Chondrocyte (in vitro differentiated cells): ENCODE measurements at regions not wholly inside any gene's neighbourhood (a gene's known extent, or its start where the extent isn't known, plus 50 kb on each side); places are given as distances from the start of the nearest gene placed in this dataset.
"Not testable (repeated sequence)": the region's sequence is repeated elsewhere in the genome, so short reads cannot be mapped to it uniquely, and the experiment has no call there.

Experiments used
- DNase-seq: peaks from one replicate; pipeline ENCODE4 v3.0.0; 2021; ENCODE audit warnings: mixed read lengths, low spot score
- H3K27ac Mint-ChIP-seq: one replicate; pipeline ENCODE4 v1.8.0; 2021; ENCODE audit warnings: mild to moderate bottlenecking, moderate library complexity, mixed read lengths; ENCODE audit not compliant: unreplicated experiment
- H3K27me3 Mint-ChIP-seq: 2 replicates; pipeline ENCODE4 v1.8.0; 2021; ENCODE audit warnings: low read depth, mixed read lengths
- H3K36me3 Mint-ChIP-seq: 2 replicates; pipeline ENCODE4 v1.8.0; 2021; ENCODE audit warnings: low read depth, mixed read lengths
- H3K4me1 Mint-ChIP-seq: 2 replicates; pipeline ENCODE4 v1.8.0; 2021; ENCODE audit warnings: low read depth, mild to moderate bottlenecking, mixed read lengths
- H3K4me3 Mint-ChIP-seq: one replicate; pipeline ENCODE4 v1.8.0; 2021; ENCODE audit warnings: mild to moderate bottlenecking, moderate library complexity, mixed read lengths; ENCODE audit not compliant: unreplicated experiment
- H3K9me3 Mint-ChIP-seq: 2 replicates; pipeline ENCODE4 v1.8.0; 2021; ENCODE audit warnings: low read depth, mixed read lengths
- TF ChIP-seq, protein P1 (sequence below): fragments of 200-600 bp; sonication (generic); IDR thresholded peaks from 2 replicates; pipeline ENCODE4 v1.5.0; 2021; ENCODE audit warnings: antibody characterized with exemption, mild to moderate bottlenecking, moderate library complexity

DNA sequence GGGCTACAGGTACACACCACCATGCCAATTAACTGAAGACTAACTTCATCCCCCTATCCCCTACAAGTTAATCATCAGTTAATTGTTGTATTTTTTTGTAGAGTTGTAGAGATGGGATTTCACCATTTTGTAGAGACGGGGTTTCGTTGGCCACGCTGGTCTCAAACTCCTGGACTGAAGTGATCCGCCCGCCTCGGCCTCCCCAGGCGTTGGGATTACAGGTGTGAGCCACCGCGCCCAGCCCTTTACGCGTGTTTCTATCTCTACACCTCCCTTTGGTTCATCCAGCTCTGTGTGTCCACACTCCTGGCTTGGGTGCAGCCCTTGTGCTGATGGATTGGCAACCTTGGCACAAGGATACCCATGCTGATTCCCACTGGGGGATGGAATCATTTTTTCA is 258.8 kb downstream of the FAM43A start:
- Mint-ChIP-seq H3K9me3 (peaks cover 15% of the 10 kb centered on the region), H3K27me3 (peaks cover 1% of the 10 kb centered on the region), H3K4me3 (no peak overlapping the region), H3K27ac (no peak overlapping the region), H3K4me1 (no peaks in the 10 kb centered on the region), H3K36me3 (peaks cover 1% of the 10 kb centered on the region)
- TF ChIP-seq, protein P1, sequence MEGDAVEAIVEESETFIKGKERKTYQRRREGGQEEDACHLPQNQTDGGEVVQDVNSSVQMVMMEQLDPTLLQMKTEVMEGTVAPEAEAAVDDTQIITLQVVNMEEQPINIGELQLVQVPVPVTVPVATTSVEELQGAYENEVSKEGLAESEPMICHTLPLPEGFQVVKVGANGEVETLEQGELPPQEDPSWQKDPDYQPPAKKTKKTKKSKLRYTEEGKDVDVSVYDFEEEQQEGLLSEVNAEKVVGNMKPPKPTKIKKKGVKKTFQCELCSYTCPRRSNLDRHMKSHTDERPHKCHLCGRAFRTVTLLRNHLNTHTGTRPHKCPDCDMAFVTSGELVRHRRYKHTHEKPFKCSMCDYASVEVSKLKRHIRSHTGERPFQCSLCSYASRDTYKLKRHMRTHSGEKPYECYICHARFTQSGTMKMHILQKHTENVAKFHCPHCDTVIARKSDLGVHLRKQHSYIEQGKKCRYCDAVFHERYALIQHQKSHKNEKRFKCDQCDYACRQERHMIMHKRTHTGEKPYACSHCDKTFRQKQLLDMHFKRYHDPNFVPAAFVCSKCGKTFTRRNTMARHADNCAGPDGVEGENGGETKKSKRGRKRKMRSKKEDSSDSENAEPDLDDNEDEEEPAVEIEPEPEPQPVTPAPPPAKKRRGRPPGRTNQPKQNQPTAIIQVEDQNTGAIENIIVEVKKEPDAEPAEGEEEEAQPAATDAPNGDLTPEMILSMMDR = no peak
- no peak for DNase-seq

DNA sequence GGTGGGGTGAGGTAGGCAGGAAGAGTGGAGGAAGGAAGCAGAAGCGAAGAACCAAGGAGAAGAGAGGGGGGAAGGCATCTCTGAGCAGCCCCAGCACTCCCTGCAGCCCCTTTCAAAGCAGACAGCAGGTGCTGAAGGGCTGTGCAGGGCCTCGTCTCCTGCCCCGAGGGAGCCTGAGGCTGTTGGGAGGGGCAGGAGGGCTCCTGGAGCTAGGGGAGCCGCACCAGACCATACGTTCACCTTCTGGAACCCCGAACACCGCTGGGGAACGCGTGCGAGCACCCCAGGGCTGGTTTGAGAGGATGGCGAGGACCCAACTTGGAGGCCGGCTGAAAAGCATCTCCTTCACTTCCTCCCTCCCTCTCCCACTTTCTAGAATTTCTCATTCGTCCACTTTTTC is 259.8 kb downstream of the FAM43A start:
- Mint-ChIP-seq H3K4me3 (no peak overlapping the region), H3K27ac (no peak overlapping the region), H3K4me1 (no peaks in the 10 kb centered on the region), H3K36me3 (peaks cover 1% of the 10 kb centered on the region), H3K27me3 (peaks cover 1% of the 10 kb centered on the region), H3K9me3 (peaks cover 19% of the 10 kb centered on the region)
- DNase-seq = no peak
- TF ChIP-seq, protein P1 = no peak

DNA sequence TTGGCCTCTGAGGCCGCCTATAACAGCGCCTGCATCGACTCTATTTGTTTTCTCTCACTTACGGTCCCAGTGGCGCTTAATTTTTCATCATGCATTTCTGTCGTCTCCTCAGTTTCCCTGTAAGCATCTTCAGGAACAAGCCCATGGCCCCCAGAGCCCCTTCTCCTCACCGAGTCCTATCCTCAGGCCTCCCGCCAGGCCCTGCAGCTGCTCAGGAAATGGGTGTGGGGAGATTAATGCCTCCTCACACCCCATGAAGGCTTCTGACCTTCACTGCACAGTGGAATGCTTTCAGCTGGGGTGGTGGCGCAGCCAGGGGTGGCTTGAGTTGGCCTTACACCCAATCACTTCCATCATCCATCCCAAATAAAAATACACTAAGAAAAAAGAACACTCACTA is 260.4 kb downstream of the FAM43A start:
- Mint-ChIP-seq H3K36me3 (peaks cover 1% of the 10 kb centered on the region), H3K4me1 (no peaks in the 10 kb centered on the region), H3K4me3 (no peak overlapping the region), H3K27ac (no peak overlapping the region), H3K27me3 (peaks cover 1% of the 10 kb centered on the region), H3K9me3 (peaks cover 19% of the 10 kb centered on the region)
- TF ChIP-seq, protein P1 = no peak
- no peak for DNase-seq

DNA sequence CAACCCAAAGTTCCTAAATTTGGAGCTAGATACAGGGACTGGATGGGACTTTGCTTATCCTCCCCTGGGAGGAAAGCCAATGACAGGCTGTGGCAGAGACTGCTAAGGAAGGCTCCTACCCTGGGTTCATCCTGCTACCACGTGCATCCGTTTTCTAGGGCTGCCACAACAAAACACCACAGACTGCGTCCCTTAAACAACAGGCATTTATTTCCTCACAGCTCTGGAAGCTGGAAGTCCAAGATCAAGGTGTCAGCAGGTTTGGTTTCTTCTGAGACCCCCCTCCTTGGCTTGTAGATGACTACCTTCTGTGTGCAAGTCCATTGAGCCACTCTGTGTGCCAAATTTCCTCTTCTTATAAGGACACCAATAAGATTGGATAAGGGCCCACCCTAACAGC is 263.9 kb downstream of the FAM43A start:
- DNase-seq = no peak
- TF ChIP-seq, protein P1 = no peak
- no peak overlapping the region for H3K4me3 Mint-ChIP-seq
- H3K27ac Mint-ChIP-seq = no peak overlapping the region
- H3K9me3 Mint-ChIP-seq = peaks cover 19% of the 10 kb centered on the region
- peaks cover 1% of the 10 kb centered on the region for H3K36me3 Mint-ChIP-seq
- H3K27me3 Mint-ChIP-seq = peaks cover 2% of the 10 kb centered on the region
- no peaks in the 10 kb centered on the region for H3K4me1 Mint-ChIP-seq

DNA sequence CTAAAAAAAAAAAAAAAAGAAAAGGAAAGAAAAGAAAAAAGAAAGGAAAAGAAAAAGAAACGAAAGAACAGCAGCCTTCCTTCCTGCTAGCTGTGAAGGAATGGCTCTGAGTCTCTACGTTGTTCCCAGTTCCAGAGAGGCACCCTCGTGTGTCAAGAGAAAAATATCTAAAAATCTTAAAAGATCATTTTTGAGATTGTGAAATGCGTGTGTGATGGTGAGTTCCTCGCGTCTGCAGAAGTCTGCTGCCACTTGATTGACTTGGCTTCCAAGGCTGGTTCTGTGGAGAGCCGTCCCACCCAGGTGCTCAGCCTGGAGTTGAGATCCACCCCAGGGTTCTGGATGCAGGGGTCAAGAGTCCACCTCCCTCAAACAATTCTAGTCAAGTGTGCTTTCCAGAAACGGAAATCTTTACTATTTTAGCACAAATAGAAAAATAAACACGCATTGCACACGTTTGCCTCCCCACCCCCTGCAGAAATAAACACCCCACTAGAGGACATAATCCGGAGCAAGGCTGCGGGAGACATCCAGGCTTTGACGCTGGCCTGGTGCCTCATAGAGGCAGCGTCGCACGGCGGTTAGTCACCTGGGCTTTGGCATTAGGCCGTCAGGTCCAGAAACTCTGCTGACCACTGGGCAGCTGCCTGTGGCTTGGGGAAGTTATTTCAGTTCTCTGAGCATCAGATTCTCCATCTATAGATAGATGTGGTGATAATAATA is 265.4 kb downstream of the FAM43A start:
- Mint-ChIP-seq H3K27me3 (peaks cover 6% of the 10 kb centered on the region), H3K4me1 (no peaks in the 10 kb centered on the region), H3K27ac (no peak overlapping the region), H3K36me3 (peaks cover 1% of the 10 kb centered on the region), H3K9me3 (peaks cover 19% of the 10 kb centered on the region), H3K4me3 (no peak overlapping the region)
- TF ChIP-seq, protein P1 = no peak
- DNase-seq = no peak

DNA sequence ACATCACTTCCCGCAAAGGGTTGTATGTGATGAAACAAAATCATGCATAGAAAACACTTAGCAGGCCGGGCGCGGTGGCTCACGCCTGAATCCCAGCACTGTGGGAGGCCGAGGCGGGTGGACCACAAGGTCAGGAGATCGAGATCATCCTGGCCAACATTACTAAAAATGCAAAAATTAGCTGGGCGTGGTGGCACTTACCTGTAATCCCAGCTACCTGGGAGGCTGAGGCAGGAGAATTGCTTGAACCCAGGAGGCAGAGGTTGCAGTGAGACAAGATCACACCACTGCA is 265.9 kb downstream of the FAM43A start:
- H3K4me1 Mint-ChIP-seq, H3K27me3 Mint-ChIP-seq, H3K36me3 Mint-ChIP-seq, H3K27ac Mint-ChIP-seq, H3K4me3 Mint-ChIP-seq, DNase-seq: not testable (repeated sequence)
- H3K9me3 Mint-ChIP-seq = peaks cover 19% of the 10 kb centered on the region
